Hindlimb muscle (tissue), 1 donor: ENCODE measurements at regions not wholly inside any gene's neighbourhood (a gene's known extent, or its start where the extent isn't known, plus 50 kb on each side); places are given as distances from the start of the nearest gene placed in this dataset.

Experiments used
- DNase-seq: peaks from one replicate; pipeline ENCODE4 v3.0.0-alpha.2; 2013

DNA sequence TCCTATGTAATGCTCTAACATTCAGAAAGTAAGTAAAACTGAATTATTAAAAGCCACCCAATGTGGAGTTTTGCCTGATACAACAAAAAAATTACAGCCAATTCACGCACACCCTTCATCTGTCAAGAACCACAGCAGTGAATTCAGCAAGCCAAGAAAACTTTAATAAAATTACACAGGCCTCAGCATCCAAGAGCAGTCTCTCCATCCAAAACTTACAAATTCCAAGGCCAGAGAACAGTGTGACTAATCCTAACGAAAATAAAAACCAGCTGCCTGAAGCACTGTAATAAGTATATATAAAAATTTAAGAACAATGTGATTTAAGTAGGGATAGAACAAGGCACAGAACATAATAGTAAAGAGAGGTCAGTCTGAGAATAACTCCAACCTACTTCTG is 54.2 kb downstream of the SIX6 start:
- DNase-seq = peak; percentile 71

DNA sequence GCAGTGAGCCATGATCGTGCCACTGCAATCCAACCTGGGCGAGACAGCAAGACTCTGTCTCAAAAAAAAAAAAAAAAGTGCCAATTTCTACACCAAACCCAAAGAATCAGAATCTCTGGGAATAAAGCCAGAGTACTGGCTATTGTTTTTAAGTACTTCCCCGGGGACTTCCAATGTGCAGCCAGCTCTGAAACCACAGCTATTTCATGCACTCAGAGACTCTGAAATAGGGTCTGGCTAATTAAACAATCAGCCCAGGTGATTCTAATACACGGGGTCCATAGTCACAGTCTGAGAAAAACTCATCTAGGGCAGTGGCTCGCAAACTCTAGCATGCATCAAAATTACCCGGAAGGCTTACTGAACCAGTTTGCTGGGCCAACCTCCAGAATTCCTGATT is 56.3 kb downstream of the SIX6 start:
- DNase-seq = no peak

DNA sequence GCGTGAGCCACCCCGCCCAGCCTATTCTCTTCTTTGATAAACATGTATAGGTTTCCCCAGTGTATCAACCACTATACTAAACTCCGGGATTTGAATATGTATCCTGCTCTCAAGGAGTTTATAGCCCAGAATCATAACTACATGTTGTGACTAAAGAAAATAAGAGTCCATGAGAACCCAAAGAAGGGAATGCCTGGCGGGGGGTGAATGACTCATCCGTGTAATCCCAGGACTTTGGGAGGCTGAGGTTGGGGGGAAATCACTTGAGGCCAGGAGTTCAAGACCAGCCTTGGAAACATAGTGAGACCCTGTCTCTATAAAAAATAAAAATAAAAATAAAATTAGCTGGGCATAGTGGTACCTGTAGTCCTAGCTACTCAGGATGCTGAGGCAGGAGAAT is 57.2 kb downstream of the SIX6 start:
- no peak for DNase-seq

DNA sequence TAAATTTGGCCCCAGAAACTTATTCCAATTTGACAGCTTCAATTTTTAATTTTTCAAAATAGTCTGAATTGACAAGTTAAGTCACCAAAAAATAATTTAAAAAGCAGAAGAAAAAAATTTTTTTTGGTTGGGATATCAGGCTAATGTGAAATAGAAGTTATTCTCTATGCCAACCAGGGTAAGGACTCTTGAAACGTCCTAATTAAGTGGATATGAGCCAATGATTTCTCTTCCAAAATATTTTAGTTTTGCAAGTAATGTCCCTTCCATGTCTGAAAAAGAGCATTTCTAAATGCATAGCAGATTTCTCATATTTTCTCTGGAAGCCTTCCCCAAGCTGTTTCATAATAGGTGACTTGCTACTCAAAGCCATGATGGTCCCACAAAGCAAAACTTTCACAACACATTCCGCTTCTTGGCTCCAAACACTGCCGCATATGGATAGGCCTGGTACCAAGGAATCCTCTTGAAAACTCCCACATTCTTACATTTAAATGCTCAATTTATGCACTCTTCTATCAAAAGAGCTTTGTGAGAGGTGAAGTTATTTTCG is 65.1 kb downstream of the SIX6 start:
- peak; percentile 44 for DNase-seq

DNA sequence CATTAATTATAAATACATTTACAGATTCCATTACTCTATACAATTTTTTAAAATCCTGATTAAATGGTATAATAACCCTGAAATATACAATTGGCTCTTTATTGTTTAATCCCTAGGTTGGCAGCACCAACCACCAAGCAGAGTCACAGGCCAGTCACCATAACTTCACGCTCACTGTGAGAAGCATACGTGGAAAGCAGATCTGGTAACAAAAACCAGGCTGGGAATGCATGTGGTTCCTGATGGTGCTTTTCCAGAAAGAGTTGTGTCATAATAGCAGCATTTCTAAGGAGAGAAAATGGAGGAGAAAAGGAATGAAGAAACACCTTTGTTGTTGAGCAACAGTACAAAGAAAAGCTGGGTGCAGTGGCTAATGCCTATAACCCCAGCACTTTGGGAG is 66.1 kb downstream of the SIX6 start:
- DNase-seq = no peak

DNA sequence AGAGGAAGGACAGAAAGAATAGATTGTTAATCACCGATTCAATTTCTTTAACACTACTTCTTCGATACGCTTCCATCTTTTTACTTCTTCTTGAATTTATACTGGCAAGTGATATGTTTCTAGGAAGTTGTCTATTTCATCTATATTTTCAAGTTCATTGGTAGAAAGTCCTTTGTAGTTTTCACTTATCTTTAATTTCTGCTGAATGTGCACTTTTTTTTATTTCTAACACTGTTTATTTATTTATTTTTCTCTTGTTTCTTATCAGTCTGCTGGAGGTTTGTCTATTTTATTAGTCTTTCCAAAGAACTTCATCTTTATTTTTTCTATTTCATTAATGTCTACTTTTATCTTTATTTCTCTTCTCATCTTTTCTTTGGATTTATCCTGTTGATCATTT is 63.6 kb downstream of the SIX1 start:
- DNase-seq = no peak

GRCh38 chr14:60589442-60589841 is 59.8 kb downstream of the SIX1 start:
- DNase-seq = no peak

DNA sequence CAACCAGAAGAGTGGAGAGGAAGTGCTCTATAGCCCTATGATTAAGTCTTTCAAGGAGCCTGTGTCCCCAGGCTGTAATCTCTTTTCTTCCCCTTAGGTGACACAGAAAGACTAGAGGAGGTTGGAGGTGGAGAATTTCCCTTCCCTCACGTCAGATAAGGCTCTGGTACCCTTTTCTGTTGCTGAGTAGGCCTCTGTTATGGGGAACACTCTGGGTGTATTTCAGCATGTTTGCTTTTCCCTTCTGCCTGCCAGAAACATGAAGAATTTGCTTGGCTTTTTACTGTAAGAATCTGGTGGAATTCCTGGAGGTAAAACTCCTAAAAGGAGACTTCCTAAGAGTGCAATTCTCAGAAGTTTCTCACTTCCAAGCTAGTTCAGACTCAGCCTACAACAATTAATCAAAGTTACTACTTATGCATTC is 58.3 kb downstream of the SIX1 start:
- no peak for DNase-seq
